Neural progenitor cell (in vitro differentiated cells): ENCODE measurements at regions not wholly inside any gene's neighbourhood (a gene's known extent, or its start where the extent isn't known, plus 50 kb on each side); places are given as distances from the start of the nearest gene placed in this dataset.

Experiments
- DNase-seq: peaks from one replicate; pipeline ENCODE4 v3.0.0-alpha.2; 2016; ENCODE audit warnings: low spot score
- H2AFZ ChIP-seq: fragments of 200-600 bp; sonication (generic); replicated peaks from 2 replicates; pipeline ENCODE4 v1.6.1; 2016; ENCODE audit warnings: antibody characterized with exemption
- H3F3A ChIP-seq: fragments of 200-600 bp; sonication (generic); 2 replicates; pipeline ENCODE4 v1.6.1; 2016; ENCODE audit warnings: antibody characterized with exemption, low read depth
- H3K27ac ChIP-seq: fragments of 200-600 bp; sonication (generic); 2 replicates; pipeline ENCODE4 v1.5.1; 2016; ENCODE audit warnings: mild to moderate bottlenecking
- H3K27me3 ChIP-seq: fragments of 200-600 bp; sonication (generic); 2 replicates; pipeline ENCODE4 v1.6.1; 2016; ENCODE audit warnings: mild to moderate bottlenecking, moderate library complexity
- H3K36me3 ChIP-seq: fragments of 200-600 bp; sonication (generic); 2 replicates; pipeline ENCODE4 v1.5.1; 2016
- H3K4me1 ChIP-seq: fragments of 200-600 bp; sonication (generic); 2 replicates; pipeline ENCODE4 v1.6.1; 2016; ENCODE audit warnings: mixed run types
- H3K4me2 ChIP-seq: fragments of 200-600 bp; sonication (generic); 2 replicates; pipeline ENCODE4 v1.6.1; 2016
- H3K4me3 ChIP-seq: fragments of 200-600 bp; sonication (generic); 2 replicates; pipeline ENCODE4 v1.5.1; 2016
- H3K79me2 ChIP-seq: fragments of 200-600 bp; sonication (generic); 2 replicates; pipeline ENCODE4 v1.6.1; 2016; ENCODE audit warnings: low read depth
- H3K9ac ChIP-seq: fragments of 200-600 bp; sonication (generic); 2 replicates; pipeline ENCODE4 v1.6.1; 2016
- H3K9me3 ChIP-seq: fragments of 200-600 bp; sonication (generic); 2 replicates; pipeline ENCODE4 v1.5.1; 2016; ENCODE audit warnings: low read depth
- H4K20me1 ChIP-seq: fragments of 200-600 bp; sonication (generic); 2 replicates; pipeline ENCODE4 v1.6.1; 2016; ENCODE audit warnings: low read depth
- H3K27ac Mint-ChIP-seq: 3 replicates; pipeline ENCODE4 v1.8.0; 2021; ENCODE audit warnings: mixed read lengths
- H3K27me3 Mint-ChIP-seq: 2 replicates; pipeline ENCODE4 v1.8.0; 2022; ENCODE audit warnings: low read depth, mild to moderate bottlenecking, inconsistent platforms, moderate library complexity, mixed read lengths; ENCODE audit not compliant: insufficient read depth
- H3K36me3 Mint-ChIP-seq: 3 replicates; pipeline ENCODE4 v1.8.0; 2021; ENCODE audit warnings: mixed read lengths
- H3K4me1 Mint-ChIP-seq: 3 replicates; pipeline ENCODE4 v1.8.0; 2021; ENCODE audit warnings: mixed read lengths
- H3K4me3 Mint-ChIP-seq: 3 replicates; pipeline ENCODE4 v1.8.0; 2021; ENCODE audit warnings: mild to moderate bottlenecking, moderate library complexity, mixed read lengths
- H3K9me3 Mint-ChIP-seq: 3 replicates; pipeline ENCODE4 v1.8.0; 2020; ENCODE audit warnings: mixed read lengths
- EZH2 ChIP-seq: fragments of 200-600 bp; sonication (generic); IDR thresholded peaks from 2 replicates; pipeline ENCODE4 v1.6.1; 2017; ENCODE audit warnings: antibody characterized with exemption, mild to moderate bottlenecking, moderate library complexity
- EZH2phosphoT487 ChIP-seq: fragments of 200-600 bp; sonication (generic); IDR thresholded peaks from 2 replicates; pipeline ENCODE4 v1.6.1; 2017; ENCODE audit warnings: antibody characterized with exemption
- TF ChIP-seq, protein P1 (sequence below): fragments of 200-600 bp; sonication (generic); IDR thresholded peaks from 2 replicates; pipeline ENCODE4 v1.5.1; 2017; ENCODE audit warnings: antibody characterized with exemption, mild to moderate bottlenecking

- Mint-ChIP-seq H3K27ac (no peak overlapping the region), H3K27me3 (peaks cover 21% of the 10 kb centered on the region), H3K4me3 (no peak overlapping the region), H3K36me3 (no peaks in the 10 kb centered on the region), H3K4me1 (peaks cover 44% of the 10 kb centered on the region), H3K9me3 (no peaks in the 10 kb centered on the region)
- H3K79me2 ChIP-seq: no peaks in the 10 kb centered on the region
- peaks cover 30% of the 10 kb centered on the region for H3K4me1 ChIP-seq
- H3F3A ChIP-seq: peaks cover 23% of the 10 kb centered on the region
- TF ChIP-seq EZH2 (no peak), EZH2phosphoT487 (no peak)
- TF ChIP-seq, protein P1, sequence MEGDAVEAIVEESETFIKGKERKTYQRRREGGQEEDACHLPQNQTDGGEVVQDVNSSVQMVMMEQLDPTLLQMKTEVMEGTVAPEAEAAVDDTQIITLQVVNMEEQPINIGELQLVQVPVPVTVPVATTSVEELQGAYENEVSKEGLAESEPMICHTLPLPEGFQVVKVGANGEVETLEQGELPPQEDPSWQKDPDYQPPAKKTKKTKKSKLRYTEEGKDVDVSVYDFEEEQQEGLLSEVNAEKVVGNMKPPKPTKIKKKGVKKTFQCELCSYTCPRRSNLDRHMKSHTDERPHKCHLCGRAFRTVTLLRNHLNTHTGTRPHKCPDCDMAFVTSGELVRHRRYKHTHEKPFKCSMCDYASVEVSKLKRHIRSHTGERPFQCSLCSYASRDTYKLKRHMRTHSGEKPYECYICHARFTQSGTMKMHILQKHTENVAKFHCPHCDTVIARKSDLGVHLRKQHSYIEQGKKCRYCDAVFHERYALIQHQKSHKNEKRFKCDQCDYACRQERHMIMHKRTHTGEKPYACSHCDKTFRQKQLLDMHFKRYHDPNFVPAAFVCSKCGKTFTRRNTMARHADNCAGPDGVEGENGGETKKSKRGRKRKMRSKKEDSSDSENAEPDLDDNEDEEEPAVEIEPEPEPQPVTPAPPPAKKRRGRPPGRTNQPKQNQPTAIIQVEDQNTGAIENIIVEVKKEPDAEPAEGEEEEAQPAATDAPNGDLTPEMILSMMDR: no peak
- H2AFZ ChIP-seq: no peak overlapping the region
- H3K9ac ChIP-seq: no peak overlapping the region
- no peak overlapping the region for H3K4me2 ChIP-seq
- no peak overlapping the region for H3K4me3 ChIP-seq
- H4K20me1 ChIP-seq: no peaks in the 10 kb centered on the region
- peaks cover 7% of the 10 kb centered on the region for H3K9me3 ChIP-seq
- peaks cover 3% of the 10 kb centered on the region for H3K36me3 ChIP-seq
- H3K27ac ChIP-seq: no peak overlapping the region
- DNase-seq: no peak
- no peaks in the 10 kb centered on the region for H3K27me3 ChIP-seq
These were observed 315.7 kb downstream of the MN1 start for GRCh38 chr22:27485842-27486241.

GRCh38 chr22:27487600-27488452, 313.7 kb downstream of the MN1 start:
- no peak overlapping the region for H2AFZ ChIP-seq
- peaks cover 3% of the 10 kb centered on the region for H3K36me3 ChIP-seq
- peaks cover 35% of the 10 kb centered on the region for H3K27me3 Mint-ChIP-seq
- peak overlapping the region; percentile 19 for H3K27ac Mint-ChIP-seq
- TF ChIP-seq EZH2 (no peak), EZH2phosphoT487 (no peak)
- TF ChIP-seq, protein P1: no peak
- no peak overlapping the region for H3K4me3 Mint-ChIP-seq
- no peaks in the 10 kb centered on the region for H4K20me1 ChIP-seq
- no peak for DNase-seq
- H3K9me3 Mint-ChIP-seq: peaks cover 14% of the 10 kb centered on the region
- H3K4me1 ChIP-seq: peaks cover 13% of the 10 kb centered on the region
- H3K27me3 ChIP-seq: no peaks in the 10 kb centered on the region
- H3K79me2 ChIP-seq: no peaks in the 10 kb centered on the region
- H3K4me1 Mint-ChIP-seq: peaks cover 37% of the 10 kb centered on the region
- H3K4me2 ChIP-seq: no peak overlapping the region
- H3K4me3 ChIP-seq: no peak overlapping the region
- peaks cover 15% of the 10 kb centered on the region for H3F3A ChIP-seq
- H3K36me3 Mint-ChIP-seq: peaks cover 6% of the 10 kb centered on the region
- no peak overlapping the region for H3K9ac ChIP-seq
- H3K27ac ChIP-seq: no peak overlapping the region
- H3K9me3 ChIP-seq: peaks cover 7% of the 10 kb centered on the region

GRCh38 chr22:27488456-27489177, 312.9 kb downstream of the MN1 start:
- H3K4me3 Mint-ChIP-seq: no peak overlapping the region
- TF ChIP-seq EZH2phosphoT487 (no peak), EZH2 (no peak)
- TF ChIP-seq, protein P1: no peak
- Histone ChIP-seq H3K36me3 (peaks cover 3% of the 10 kb centered on the region), H3K27ac (no peak overlapping the region), H2AFZ (no peak overlapping the region), H4K20me1 (no peaks in the 10 kb centered on the region), H3K4me3 (no peak overlapping the region), H3K27me3 (no peaks in the 10 kb centered on the region), H3K4me2 (no peak overlapping the region), H3K9ac (no peak overlapping the region), H3K9me3 (peaks cover 7% of the 10 kb centered on the region), H3F3A (peaks cover 20% of the 10 kb centered on the region), H3K79me2 (no peaks in the 10 kb centered on the region), H3K4me1 (peaks cover 16% of the 10 kb centered on the region)
- DNase-seq: no peak
- H3K27me3 Mint-ChIP-seq: peaks cover 38% of the 10 kb centered on the region
- peaks cover 6% of the 10 kb centered on the region for H3K36me3 Mint-ChIP-seq
- H3K27ac Mint-ChIP-seq: peak overlapping the region; percentile 86
- peaks cover 16% of the 10 kb centered on the region for H3K9me3 Mint-ChIP-seq
- H3K4me1 Mint-ChIP-seq: peaks cover 40% of the 10 kb centered on the region
